ENCODE measurements at regions not wholly inside any gene's neighbourhood (a gene's known extent, or its start where the extent isn't known, plus 50 kb on each side); places are given as distances from the start of the nearest gene placed in this dataset.
"Not testable (repeated sequence)": the region's sequence is repeated elsewhere in the genome, so short reads cannot be mapped to it uniquely, and the experiment has no call there.

GRCh38 chr7:69499-70123, 122.8 kb upstream of the FAM20C start:
- not testable (repeated sequence) for DNase-seq

DNA sequence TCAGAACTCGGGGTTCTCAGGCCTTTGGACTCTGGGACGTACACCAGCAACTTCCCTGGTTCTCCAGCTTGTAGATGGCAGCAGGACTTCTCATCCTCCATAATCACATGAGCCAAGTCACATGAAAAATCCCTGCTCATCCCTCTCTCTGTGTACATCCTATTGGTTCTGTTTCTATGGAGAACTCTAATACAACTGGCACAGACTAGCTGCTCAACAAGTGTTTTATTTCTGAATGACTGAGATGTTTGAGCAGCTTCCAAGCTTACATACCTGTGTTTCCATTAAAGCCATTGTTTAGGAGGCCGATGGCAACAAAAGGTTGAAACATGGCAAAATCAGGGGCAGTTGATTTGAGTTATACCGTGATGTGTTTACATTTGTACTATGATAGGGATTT, 122.2 kb upstream of the FAM20C start:
- DNase-seq = peak; percentile 2

GRCh38 chr7:70989-71388, 121.4 kb upstream of the FAM20C start:
- DNase-seq = not testable (repeated sequence)

DNA sequence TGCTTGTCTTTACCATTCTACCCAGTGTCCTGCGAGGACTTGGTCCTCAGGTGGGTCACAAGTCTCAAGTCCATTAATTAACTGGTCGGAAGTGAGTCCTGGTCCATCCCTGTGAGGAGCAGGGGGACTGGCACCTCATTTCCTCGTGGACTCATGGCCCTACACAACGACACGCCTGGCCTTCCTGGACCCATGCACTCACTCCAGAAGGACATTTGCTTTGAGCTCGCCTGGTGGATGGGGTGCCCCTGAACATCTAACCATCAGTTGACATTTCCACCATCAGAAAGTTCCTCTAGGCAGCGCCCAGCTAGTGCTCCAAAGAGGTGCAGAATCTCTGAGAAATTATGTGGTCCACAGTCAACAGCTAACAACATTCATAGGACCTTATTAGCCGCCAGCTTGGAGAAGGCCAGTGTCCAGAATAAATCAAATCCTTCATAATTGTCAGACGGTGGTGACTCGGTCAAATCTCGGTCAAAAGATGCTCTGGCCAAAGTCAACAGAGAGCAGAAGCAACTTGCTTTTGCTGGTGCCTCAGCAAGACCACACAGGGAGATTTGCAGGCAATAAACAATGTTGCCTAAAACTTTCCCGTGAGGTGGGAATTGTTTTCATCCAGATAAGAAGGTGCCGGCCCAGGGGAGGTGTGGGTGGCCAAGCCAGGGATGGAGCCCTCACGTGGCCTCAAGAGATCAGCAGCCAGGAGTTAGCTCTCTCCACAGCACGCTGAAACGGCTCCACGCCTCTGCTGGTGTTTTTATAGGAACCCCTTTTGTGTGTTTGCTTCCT, 119.9 kb upstream of the FAM20C start:
- DNase-seq = not testable (repeated sequence)

DNA sequence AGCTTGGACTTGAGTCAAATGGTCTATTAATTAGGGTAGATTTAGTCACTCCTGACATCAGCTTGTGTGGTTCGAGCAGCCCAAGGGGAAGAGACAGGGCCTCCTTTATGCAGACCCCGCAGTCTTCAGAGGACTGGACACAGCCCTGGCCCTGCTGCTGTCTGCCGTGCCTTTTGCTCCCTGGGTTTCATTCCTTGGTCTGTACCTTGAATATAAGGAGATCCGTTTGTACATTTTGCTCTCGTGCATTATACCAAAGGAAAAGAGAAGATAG, 119.4 kb upstream of the FAM20C start:
- not testable (repeated sequence) for DNase-seq

GRCh38 chr7:74008-74540, 118.3 kb upstream of the FAM20C start:
- not testable (repeated sequence) for DNase-seq

DNA sequence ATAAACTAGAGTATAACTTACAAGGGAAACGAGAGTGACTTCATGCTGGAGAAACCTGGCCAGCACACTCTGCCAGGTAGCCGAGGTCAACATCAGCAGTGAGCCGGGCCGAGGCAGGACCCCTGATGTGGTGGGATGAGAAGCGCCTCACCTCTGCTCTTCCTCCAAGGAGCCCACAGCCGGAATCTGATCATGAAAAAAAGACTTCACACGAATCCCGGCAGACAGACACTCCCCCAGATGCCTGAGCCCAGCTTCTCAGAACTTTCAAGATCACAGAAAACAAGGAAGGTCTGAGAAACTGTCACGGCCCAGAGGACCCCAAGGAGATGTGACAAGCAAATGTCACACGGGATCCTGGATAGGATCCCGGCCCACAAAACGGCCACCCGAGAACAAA, 116.9 kb upstream of the FAM20C start:
- not testable (repeated sequence) for DNase-seq

DNA sequence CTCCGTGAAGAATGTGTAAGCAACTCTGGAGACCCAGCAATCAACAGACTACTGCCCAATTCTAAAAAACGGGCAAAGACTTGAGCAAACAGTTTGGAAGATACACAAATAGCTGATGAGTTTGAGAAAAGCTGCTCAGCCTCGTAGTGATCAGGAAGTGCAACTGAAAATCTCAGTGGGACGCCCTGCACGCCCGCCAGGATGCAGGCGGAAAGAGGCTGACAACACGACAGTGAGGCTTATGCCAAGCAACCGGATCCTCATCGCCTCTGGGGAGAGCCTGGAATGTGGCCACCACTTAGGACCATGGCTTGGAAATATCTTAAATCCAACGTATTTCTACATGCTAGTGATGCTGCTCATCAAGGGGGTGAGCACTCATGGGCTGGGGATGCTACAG, 116.2 kb upstream of the FAM20C start:
- DNase-seq = not testable (repeated sequence)

DNA sequence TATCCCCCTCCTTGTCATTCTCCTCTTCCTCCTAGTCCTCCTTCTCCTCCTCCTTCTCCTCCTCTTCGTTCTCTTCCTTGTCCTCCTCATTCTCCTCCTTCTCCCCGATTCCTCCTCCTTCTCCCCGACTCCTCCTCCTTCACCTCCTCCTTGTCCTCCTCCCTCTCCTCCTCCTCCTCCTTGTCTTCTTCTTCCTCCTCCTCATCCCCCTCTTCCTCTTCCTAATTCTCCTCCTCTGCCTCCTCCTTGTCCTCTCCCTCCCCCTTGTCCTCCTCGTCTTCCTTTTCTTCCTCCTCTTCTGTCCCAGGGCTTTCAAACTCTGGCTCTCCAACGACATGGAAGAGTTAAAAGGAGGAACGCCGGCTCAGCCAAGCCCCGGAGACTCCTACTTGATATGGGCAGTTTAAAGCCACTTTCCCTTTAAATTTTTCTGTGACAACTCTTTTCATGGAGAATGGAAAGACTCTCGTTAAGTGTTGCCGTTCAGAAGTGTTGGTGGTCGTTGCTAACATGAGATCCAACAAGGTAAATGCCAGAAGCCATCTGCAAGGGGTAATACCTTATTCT, 115.5 kb upstream of the FAM20C start:
- DNase-seq = not testable (repeated sequence)

- DNase-seq = not testable (repeated sequence)
Measured at GRCh38 chr7:78862-79261, 113.5 kb upstream of the FAM20C start.

DNA sequence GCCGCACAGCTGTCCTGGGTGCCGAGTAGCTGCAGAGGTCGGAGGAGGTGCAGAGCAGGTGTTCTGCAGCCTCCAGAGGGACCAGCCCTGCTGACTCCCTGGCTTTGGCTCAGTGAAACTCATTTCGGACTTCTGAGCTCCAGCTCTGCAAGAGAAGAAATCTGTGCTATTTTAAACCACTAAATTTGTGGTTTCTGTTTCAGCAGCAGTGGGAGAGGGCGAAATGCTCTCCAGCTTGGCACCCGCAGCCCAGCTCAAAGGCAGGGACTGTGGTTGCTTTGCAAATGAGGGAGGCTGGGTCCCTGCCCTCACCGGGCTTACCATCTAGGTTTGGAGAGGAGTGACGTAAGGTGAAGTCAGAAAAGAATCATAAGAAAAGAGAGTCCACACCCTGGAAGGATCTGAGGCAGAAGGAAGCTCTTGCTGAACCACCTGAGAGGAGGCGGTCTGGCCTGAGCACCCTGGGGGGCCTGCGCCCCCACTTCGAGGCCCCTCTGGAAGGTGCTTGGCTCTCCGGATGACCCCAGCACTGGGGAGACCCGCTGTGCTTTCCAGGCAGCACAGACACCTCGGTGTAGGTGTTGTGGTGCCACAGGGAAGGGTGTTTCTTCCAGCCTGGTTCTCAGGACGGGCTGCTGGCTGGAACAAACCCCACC, 112.8 kb upstream of the FAM20C start:
- DNase-seq = peak; percentile 25

DNA sequence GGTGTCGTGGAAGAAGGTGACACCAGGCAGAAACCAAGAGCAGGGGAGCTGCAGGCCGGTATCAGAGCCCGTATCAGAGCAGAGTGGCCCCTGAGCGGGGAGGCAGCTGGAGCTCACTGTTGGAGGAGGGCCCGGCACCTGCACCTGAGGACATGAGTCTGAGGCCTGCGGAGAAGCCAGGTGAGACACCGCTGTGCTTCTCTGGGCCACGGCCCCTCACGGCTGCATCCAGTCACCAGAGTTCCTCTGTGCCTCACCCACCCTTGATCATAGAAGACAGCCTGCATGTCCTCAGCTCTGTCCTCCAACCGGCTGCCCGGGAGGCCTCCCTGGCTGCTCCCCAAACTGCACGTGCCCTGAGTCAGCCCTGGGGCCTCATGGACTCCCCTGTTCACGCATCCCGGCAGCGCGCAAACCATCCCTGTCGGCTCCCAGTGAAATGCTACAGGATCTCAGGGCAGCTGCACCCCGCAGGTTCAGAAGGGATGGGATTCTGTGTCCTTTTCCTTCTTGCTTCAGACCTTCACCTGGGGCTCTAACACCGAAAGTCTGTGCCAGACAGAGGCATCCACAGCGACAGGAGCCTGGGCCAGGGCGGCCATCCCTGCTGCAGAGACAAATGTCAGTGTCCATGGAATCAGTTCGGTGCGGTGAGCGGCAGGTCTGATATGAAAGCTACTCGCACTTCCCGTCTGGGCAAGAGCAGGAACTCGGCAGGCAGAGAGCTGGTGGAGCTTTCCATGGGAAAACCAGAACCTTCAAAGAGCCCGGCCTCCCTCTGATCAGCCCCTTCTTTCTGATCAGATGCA, 111.9 kb upstream of the FAM20C start:
- DNase-seq = peak; percentile 33

GRCh38 chr7:81068-81925, 111.1 kb upstream of the FAM20C start:
- DNase-seq = peak; percentile 7

GRCh38 chr7:81926-82756, 110.2 kb upstream of the FAM20C start:
- DNase-seq = peak; percentile 37

DNA sequence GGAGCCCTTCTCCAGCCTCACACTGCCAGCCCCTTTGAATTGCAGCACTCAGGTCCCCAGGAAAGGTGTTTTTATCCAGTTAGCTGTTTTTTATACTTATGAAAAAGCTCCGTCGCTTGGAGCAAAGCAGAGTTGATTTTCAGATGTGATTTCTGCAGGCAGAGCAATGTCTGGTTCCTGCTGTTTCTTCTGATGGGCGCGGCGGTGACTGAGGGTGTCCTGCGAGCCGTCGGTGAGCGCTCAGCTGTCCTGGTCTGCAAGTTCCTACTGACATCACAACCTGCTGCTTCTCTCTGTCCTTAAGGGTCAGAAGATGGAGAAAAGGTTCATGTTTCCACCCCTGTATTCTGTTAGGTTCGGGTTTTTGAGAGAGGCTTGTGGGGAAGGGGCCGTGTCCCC, 109.6 kb upstream of the FAM20C start:
- no peak for DNase-seq

DNA sequence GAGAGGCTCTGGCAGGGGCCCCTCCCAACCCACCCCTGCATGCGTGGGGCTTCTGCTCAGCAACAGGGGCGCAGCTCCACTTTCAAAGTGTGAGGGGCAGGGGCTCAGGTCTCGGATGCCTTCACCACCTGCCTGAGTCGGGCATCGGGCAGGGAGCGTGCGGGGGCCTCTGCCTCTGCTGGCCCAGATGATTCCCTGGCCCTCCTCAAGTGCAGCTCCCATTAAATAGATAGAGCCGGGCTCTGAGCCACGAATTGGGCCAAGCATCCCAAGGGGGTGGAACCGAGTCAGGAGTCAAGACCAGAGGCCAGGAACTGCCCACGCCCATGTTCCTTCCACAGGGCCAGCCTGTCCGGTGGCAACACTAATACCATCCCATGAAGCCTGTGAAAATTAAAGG, 108.9 kb upstream of the FAM20C start:
- peak; percentile 38 for DNase-seq

GRCh38 chr7:83861-84632, 108.3 kb upstream of the FAM20C start:
- peak; percentile 47 for DNase-seq

DNA sequence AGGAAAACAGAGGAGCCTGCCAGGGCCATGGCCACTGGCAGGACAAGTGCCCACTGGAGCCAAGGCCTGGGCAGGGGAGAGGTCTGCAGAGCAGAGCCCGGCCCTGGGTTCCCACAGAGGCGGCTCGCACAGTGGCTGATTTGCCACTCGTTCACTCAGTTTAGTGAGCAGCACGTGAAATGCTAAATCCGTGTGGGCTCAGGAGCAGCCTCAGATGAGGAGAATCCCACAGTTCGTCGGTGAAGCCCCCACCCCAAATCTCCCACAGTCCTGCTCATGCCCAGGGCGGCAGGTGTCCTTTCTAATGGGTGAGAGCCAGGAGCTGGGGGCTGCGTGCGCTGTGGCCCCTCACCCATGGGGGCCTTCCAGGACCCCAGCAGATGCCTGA, 107.7 kb upstream of the FAM20C start:
- peak; percentile 34 for DNase-seq

DNA sequence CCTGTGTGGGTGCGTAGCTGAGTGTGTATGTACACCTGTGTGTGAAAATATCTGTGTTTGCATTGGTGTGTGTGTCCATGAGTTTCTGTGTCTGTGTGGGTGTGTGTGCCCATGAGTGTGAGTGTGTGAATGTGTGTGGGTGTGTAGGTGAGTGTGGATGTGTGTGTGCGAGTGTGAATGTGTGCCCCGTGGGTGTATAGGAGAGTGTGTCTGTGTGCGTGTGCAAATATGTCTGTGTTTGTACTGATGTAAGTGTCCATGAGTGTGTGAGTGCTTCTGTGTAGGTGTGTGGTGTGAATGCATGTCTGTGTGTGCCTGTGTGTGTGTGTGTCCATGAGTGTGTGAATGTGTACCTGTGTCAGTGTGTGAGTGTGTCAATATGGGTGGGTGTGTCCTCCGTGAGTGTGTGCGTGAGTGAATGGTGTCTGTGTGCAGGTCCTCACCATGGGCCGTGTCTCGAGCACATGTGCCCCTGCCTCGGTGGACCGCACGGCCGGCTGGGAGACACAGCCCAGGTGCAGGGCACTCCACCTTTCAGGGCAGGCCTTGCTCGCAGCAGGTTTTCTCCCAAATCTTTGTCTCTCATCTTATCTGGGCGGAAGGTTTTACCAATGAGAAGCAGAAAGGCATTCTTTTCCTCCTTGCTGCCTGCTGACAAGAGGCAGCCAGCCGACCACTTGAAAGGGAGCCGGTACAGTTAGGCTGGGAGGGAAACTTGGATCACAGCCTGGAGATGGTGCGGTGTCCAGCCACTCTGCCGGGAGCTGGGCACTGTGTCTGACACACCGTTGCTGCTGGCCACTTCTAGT, 107.1 kb upstream of the FAM20C start:
- peak; percentile 37 for DNase-seq

All from activated CD8-positive, alpha-beta memory T cell treated with anti-CD3 and anti-CD28 coated beads, Interleukin-2, amount 50 U/mL, for 48 hours (primary cell).